GM13976 (cell line): ENCODE measurements at regions not wholly inside any gene's neighbourhood (a gene's known extent, or its start where the extent isn't known, plus 50 kb on each side); places are given as distances from the start of the nearest gene placed in this dataset.

Source experiments
- DNase-seq: peaks from one replicate; pipeline ENCODE4 v3.0.0; 2012; ENCODE audit warnings: low spot score
- CTCF ChIP-seq: IDR thresholded peaks from 2 replicates; pipeline ENCODE4 v1.5.1; 2012; ENCODE audit warnings: borderline replicate concordance, mild to moderate bottlenecking; ENCODE audit not compliant: insufficient read depth; ENCODE audit errors: extremely low read depth, missing control alignments, control extremely low read depth
- in situ Hi-C: fragments of 300-500 bp; cut with MboI; formaldehyde crosslinking; loops from one replicate; pipeline ENCODE4 v1.12.0; 2022; ENCODE audit warnings: low sequenced_read_pairs, mixed read lengths, inconsistent platforms; ENCODE audit not compliant: unreplicated experiment

DNA sequence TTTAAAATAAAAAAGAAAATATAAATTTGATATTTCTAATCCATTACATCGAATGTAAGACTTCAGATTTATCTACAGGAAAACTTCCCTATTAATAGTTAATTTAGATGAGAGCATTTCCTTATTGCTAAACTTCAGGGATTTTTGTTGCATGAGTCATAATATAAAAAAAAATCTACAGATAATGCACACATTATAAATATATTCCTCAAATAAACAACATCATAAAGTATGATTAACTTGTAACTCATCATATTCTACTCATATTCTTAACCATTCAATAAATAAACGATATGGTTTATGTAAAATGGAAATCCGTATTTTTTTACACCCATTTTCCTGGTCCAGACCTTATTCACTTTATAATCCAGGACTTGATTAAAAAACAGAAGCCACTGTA is 477.0 kb downstream of the EPHA3 start:
- in situ Hi-C loops: no loop called here
- TF ChIP-seq CTCF: no peak
- no peak for DNase-seq

- no peak for TF ChIP-seq CTCF
- no peak for DNase-seq
- in situ Hi-C loops: no loop called here
Observed at GRCh38 chr3:89586256-89586655, 478.8 kb downstream of the EPHA3 start.

- in situ Hi-C loops: no loop called here
- DNase-seq: no peak
- no peak for TF ChIP-seq CTCF
Observed at GRCh38 chr3:89586676-89587075, 479.3 kb downstream of the EPHA3 start.

DNA sequence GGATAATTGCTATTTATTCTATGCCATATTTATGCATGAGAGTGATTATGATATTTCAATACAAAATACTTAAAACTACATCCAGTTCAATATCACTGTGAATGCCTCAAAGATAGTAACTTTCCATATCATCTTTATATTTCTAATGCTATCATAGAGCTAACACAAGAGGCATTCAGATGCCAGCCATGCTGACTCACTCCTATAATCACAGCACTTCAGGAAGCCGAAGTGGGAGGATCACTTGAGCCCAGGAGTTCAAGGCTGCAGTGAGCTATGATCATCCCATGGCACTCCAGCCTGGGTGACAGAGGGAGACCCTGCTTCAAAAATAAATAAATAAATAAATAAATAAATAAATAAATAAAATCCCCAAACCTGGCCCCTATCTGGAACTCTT is 498.7 kb downstream of the EPHA3 start:
- DNase-seq: no peak
- in situ Hi-C loops: no loop called here
- TF ChIP-seq CTCF: no peak

DNA sequence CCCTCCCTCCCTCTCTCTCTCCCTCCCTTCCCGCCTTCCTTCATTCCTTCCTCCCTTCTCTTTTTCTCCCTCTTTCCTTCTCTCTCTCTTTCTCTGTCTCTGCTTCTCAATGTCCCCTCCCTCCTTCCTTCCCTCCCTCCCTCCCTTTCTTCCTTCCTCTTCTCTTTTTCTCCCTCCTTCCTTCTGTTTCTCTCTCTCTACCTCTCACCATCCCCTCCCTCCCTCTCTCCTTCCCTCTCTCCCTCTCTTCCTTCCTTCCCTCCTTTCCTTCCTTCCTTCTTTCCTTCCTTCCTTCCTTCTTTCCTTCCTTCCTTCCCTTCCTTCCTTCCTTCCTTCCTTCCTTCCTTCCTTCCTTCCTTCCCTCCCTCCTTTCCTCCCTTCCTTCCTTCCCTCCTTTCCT is 504.6 kb downstream of the EPHA3 start:
- TF ChIP-seq CTCF: no peak
- in situ Hi-C loops: no loop called here
- no peak for DNase-seq

DNA sequence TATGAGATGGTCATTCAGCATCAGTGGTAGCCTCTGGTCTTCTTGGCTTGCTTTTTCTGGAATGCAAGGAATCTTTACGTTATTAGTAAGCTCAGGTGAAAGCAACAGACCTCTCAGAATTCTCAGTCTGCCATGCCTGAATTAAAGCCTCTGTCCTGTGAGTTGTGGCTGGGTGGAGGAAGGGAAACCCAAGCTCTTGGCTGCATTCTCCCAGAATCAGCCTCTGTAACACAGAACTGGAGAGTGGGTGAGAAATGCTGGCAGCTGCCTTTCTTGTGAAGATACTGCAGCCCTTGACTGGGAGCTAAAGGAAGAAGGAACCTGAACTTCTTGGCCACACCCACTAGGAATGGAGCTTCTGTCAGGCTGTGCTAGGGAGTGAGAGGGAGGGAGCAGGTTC is 505.8 kb downstream of the EPHA3 start:
- DNase-seq: no peak
- TF ChIP-seq CTCF: no peak
- in situ Hi-C loops: no loop called here

- TF ChIP-seq CTCF: no peak
- in situ Hi-C loops: no loop called here
- no peak for DNase-seq
Observed at GRCh38 chr3:89617706-89618105, 510.3 kb downstream of the EPHA3 start.
